Neural crest cell (in vitro differentiated cells): ENCODE measurements at regions not wholly inside any gene's neighbourhood (a gene's known extent, or its start where the extent isn't known, plus 50 kb on each side); places are given as distances from the start of the nearest gene placed in this dataset.

Experiments
- DNase-seq: peaks from one replicate; pipeline ENCODE4 v3.0.0; 2021; ENCODE audit warnings: low read depth, mixed read lengths, low spot score
- H3K27ac Mint-ChIP-seq: one replicate; pipeline ENCODE4 v1.8.0; 2021; ENCODE audit warnings: mild to moderate bottlenecking, mixed read lengths; ENCODE audit not compliant: unreplicated experiment
- H3K27me3 Mint-ChIP-seq: 2 replicates; pipeline ENCODE4 v1.8.0; 2021; ENCODE audit warnings: low read depth, mild to moderate bottlenecking, mixed read lengths
- H3K36me3 Mint-ChIP-seq: 2 replicates; pipeline ENCODE4 v1.8.0; 2021; ENCODE audit warnings: low read depth, mild to moderate bottlenecking, mixed read lengths
- H3K4me1 Mint-ChIP-seq: 2 replicates; pipeline ENCODE4 v1.8.0; 2021; ENCODE audit warnings: mixed read lengths
- H3K4me3 Mint-ChIP-seq: one replicate; pipeline ENCODE4 v1.8.0; 2021; ENCODE audit warnings: mild to moderate bottlenecking, mixed read lengths
- H3K9me3 Mint-ChIP-seq: 2 replicates; pipeline ENCODE4 v1.8.0; 2021; ENCODE audit warnings: mixed read lengths
- CTCF ChIP-seq: fragments of 200-600 bp; sonication (generic); conservative IDR thresholded peaks from 2 replicates; pipeline ENCODE4 v1.5.0; 2021; ENCODE audit warnings: antibody characterized with exemption, mild to moderate bottlenecking

DNA sequence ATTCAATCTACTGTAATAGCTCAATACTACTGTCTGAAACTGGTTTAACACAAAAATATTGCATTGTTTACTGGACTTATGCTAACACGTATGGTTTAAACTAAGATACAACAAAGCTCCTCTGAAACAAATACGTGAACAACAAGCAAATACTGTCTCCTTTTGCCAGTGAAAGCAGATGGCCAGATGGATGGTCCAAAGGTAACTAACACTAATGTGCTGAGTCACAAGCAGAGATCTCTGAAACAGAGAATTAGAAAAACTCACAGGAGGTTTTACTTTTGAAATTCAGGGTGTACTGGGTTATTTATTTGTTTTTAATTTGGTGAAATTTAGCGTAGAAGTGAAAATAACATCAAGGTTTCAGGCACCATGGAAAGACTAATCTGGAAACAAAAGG, 124.3 kb upstream of the SOX4 start:
- H3K27ac Mint-ChIP-seq: no peak overlapping the region
- no peak for DNase-seq
- no peaks in the 10 kb centered on the region for H3K27me3 Mint-ChIP-seq
- H3K4me3 Mint-ChIP-seq: no peak overlapping the region
- H3K9me3 Mint-ChIP-seq: peaks cover 6% of the 10 kb centered on the region
- no peak for TF ChIP-seq CTCF
- peaks cover 13% of the 10 kb centered on the region for H3K4me1 Mint-ChIP-seq
- peaks cover 2% of the 10 kb centered on the region for H3K36me3 Mint-ChIP-seq

DNA sequence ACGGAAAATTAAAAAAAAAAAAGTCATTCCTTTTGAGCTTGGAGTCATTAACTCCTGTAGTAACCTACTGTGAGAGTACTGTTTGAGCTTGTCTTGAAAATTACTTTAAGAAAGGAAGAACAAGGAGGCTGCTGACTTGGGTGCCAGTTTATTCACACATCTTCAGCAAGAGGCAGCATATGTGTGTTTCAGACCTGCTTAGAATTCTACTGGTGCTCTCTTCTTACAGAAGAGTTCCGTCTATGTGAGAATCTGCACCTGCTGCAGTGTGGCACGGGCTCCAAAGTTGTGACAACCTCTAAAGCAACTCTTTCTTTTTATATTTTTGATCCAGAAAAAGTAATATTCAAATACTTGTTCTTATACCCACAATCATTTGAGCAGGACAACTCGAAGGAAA, 117.4 kb upstream of the SOX4 start:
- H3K4me3 Mint-ChIP-seq: no peak overlapping the region
- no peak for TF ChIP-seq CTCF
- no peak overlapping the region for H3K27ac Mint-ChIP-seq
- no peaks in the 10 kb centered on the region for H3K27me3 Mint-ChIP-seq
- peaks cover 10% of the 10 kb centered on the region for H3K9me3 Mint-ChIP-seq
- H3K36me3 Mint-ChIP-seq: no peaks in the 10 kb centered on the region
- no peak for DNase-seq
- H3K4me1 Mint-ChIP-seq: peaks cover 14% of the 10 kb centered on the region

GRCh38 chr6:21478411-21478810, 115.1 kb upstream of the SOX4 start:
- Mint-ChIP-seq H3K9me3 (peaks cover 5% of the 10 kb centered on the region), H3K4me1 (peaks cover 14% of the 10 kb centered on the region), H3K36me3 (no peaks in the 10 kb centered on the region), H3K27me3 (no peaks in the 10 kb centered on the region), H3K4me3 (no peak overlapping the region), H3K27ac (no peak overlapping the region)
- DNase-seq: no peak
- no peak for TF ChIP-seq CTCF

DNA sequence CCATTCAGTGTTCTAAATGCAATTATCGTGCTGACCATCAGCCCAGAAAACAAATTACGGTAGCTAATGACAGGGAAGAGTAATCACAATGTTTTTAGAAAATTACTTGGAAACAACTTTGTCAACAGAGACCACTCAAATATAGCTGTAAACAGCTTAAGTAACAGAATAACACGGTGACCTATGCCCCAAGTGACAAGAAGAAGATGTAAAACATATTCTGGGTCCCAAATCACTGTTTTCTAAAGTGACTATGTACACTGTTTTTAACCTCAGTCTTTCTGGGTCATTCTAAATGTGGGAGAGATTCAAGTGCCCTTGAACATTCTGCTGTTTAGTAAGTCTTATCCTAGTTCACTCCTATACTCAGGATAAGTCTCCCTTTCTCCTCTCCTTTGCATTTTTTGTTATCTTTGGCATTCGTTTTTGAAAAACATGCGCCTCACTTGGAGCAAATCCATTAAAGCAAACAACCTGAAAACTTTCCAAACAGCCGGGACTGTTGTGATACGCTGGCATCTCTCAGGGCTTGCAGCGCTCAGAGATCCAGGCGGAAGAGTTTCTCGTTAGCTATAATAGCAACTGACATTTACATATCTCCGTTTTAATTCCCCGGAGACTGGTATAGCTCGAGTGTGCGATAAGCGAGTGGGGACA, 114.5 kb upstream of the SOX4 start:
- TF ChIP-seq CTCF: no peak
- Mint-ChIP-seq H3K4me3 (no peak overlapping the region), H3K27ac (peak overlapping the region; percentile 60), H3K4me1 (peaks cover 14% of the 10 kb centered on the region), H3K36me3 (no peaks in the 10 kb centered on the region), H3K27me3 (no peaks in the 10 kb centered on the region), H3K9me3 (peaks cover 5% of the 10 kb centered on the region)
- no peak for DNase-seq

- Mint-ChIP-seq H3K27ac (no peak overlapping the region), H3K27me3 (no peaks in the 10 kb centered on the region), H3K4me3 (no peak overlapping the region), H3K4me1 (no peaks in the 10 kb centered on the region), H3K36me3 (no peaks in the 10 kb centered on the region), H3K9me3 (no peaks in the 10 kb centered on the region)
- no peak for TF ChIP-seq CTCF
- DNase-seq: no peak
Measured at GRCh38 chr6:21486115-21486514, 107.4 kb upstream of the SOX4 start.
